PC-9 (cell line): ENCODE measurements at regions not wholly inside any gene's neighbourhood (a gene's known extent, or its start where the extent isn't known, plus 50 kb on each side); places are given as distances from the start of the nearest gene placed in this dataset.

Experiments used
- EZH2 ChIP-seq: fragments of 200-600 bp; sonication (generic); IDR thresholded peaks from 2 replicates; pipeline ENCODE4 v1.8.0; 2017; ENCODE audit warnings: antibody characterized with exemption, low read depth
- TF ChIP-seq, protein P1 (sequence below): fragments of 200-600 bp; sonication (generic); conservative IDR thresholded peaks from 2 replicates; pipeline ENCODE4 v1.6.1; 2017; ENCODE audit warnings: mixed run types, antibody characterized with exemption, mild to moderate bottlenecking, moderate library complexity

DNA sequence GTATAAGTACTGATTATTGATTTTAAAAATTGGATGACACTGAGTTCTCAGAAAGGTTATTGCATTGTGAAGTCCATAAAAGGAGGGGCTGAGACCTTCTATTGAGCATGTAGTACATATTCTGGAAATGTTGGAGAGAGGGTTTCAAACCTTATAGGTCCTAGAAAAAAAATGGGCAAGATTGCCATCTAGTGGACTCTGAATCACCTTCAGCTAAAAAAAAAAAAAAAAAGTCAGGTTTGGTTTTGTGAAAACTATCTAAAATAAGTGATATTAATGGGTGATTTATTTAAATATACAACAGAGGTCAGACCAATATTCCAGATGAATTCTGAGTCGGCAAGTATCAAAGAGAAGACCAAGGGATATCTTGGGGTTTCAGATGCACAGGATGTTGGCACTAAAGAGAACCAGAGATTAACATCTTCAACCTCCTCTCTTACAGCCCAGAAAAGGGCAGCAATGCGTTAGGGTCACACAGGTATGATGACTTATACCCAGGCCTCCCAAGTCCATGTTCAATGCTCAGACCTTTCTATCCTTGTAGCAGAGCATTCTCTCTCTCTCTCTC is 109.8 kb upstream of the NMUR2 start:
- TF ChIP-seq, protein P1, sequence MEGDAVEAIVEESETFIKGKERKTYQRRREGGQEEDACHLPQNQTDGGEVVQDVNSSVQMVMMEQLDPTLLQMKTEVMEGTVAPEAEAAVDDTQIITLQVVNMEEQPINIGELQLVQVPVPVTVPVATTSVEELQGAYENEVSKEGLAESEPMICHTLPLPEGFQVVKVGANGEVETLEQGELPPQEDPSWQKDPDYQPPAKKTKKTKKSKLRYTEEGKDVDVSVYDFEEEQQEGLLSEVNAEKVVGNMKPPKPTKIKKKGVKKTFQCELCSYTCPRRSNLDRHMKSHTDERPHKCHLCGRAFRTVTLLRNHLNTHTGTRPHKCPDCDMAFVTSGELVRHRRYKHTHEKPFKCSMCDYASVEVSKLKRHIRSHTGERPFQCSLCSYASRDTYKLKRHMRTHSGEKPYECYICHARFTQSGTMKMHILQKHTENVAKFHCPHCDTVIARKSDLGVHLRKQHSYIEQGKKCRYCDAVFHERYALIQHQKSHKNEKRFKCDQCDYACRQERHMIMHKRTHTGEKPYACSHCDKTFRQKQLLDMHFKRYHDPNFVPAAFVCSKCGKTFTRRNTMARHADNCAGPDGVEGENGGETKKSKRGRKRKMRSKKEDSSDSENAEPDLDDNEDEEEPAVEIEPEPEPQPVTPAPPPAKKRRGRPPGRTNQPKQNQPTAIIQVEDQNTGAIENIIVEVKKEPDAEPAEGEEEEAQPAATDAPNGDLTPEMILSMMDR: peak; percentile 60
- no peak for TF ChIP-seq EZH2
